B cell (primary cell): ENCODE measurements at regions not wholly inside any gene's neighbourhood (a gene's known extent, or its start where the extent isn't known, plus 50 kb on each side); places are given as distances from the start of the nearest gene placed in this dataset.

ENCODE experiments used
- ATAC-seq: fragments of 200-7000 bp; cut with Tn5 transposase; one replicate; pipeline ENCODE4 v1.10.0; 2021; ENCODE audit warnings: low read depth, mild to moderate bottlenecking, moderate number of reproducible peaks, moderate library complexity
- CTCF ChIA-PET: fragments of 350-600 bp; sonication (Branson Sonifier 250); formaldehyde crosslinking; loops from one replicate; lab custom pipeline; 2021; ENCODE audit warnings: antibody characterized with exemption, inconsistent platforms; lab: Charles Lee
- POLR2A ChIA-PET: fragments of 350-600 bp; sonication (Branson Sonifier 250); formaldehyde crosslinking; loops from one replicate; lab custom pipeline; 2021; ENCODE audit warnings: antibody characterized with exemption; lab: Charles Lee
- DNase-seq: peaks from one replicate; pipeline ENCODE4 v3.0.0; 2013
- H2AFZ ChIP-seq: 2 replicates; pipeline ENCODE4 v1.6.1; 2012; ENCODE audit warnings: mild to moderate bottlenecking, low read depth, low read length; ENCODE audit not compliant: insufficient read depth, poor library complexity, severe bottlenecking
- H3K27ac ChIP-seq, 2 donors: 1 replicate in 1 of 2; 2 replicates in 1 of 2; pipeline ENCODE4 v1.5.1; 2012 to 2013; ENCODE audit warnings: low read length in 2 of 2, mild to moderate bottlenecking in 2 of 2, moderate library complexity in 1 of 2
- H3K27me3 ChIP-seq, 4 experiments: fragments of 200-600 bp in 1 of 4; sonication (generic) in 1 of 4; replicated peaks in 1 of 4; 1 replicate in 2 of 4; 2 replicates in 2 of 4; pipeline versions ENCODE4 v1.6.1 to v1.7.0; 2013 to 2016; ENCODE audit warnings: low read length in 3 of 4, mild to moderate bottlenecking in 2 of 4, mixed read lengths in 1 of 4, moderate library complexity in 1 of 4; ENCODE audit not compliant: insufficient read depth in 4 of 4, control insufficient read depth in 3 of 4; ENCODE audit errors: control extremely low read depth in 1 of 4
- H3K36me3 ChIP-seq, 2 experiments: replicated peaks in 1 of 2; 1 replicate in 1 of 2; 2 replicates in 1 of 2; pipeline versions ENCODE4 v1.6.1 to v1.7.1; 2013; ENCODE audit warnings: low read length in 1 of 2; ENCODE audit not compliant: insufficient read depth in 2 of 2, control insufficient read depth in 1 of 2; ENCODE audit errors: control extremely low read depth in 1 of 2, extremely low read depth in 1 of 2
- H3K4me1 ChIP-seq, 2 donors: fragments of 200-600 bp in 1 of 2; sonication (generic) in 1 of 2; 1 replicate in 1 of 2; 2 replicates in 1 of 2; pipeline versions ENCODE4 v1.5.1 to v1.6.1; 2013 to 2017; ENCODE audit warnings: low read length in 2 of 2; ENCODE audit not compliant: control insufficient read depth in 2 of 2, insufficient read depth in 2 of 2
- H3K4me2 ChIP-seq: replicated peaks from 2 replicates; pipeline ENCODE3; 2012; ENCODE audit warnings: mild to moderate bottlenecking, low read depth, low read length; ENCODE audit not compliant: poor library complexity, severe bottlenecking
- H3K4me3 ChIP-seq, 5 experiments: fragments of 200-600 bp in 1 of 5; sonication (generic) in 1 of 5; 1 replicate in 3 of 5; 2 replicates in 2 of 5; pipeline versions ENCODE4 v1.5.1 to v1.7.0; 2011 to 2016; ENCODE audit warnings: low read length in 4 of 5, mild to moderate bottlenecking in 4 of 5, low read depth in 2 of 5, control low read depth in 1 of 5, moderate library complexity in 1 of 5; ENCODE audit not compliant: insufficient read depth in 1 of 5; ENCODE audit errors: control extremely low read depth in 1 of 5, extremely low read depth in 1 of 5
- H3K79me2 ChIP-seq: fragments of 200-600 bp; sonication (generic); one replicate; pipeline ENCODE4 v1.6.0; 2016; ENCODE audit warnings: low read length; ENCODE audit not compliant: control insufficient read depth, insufficient read depth
- H3K9ac ChIP-seq: fragments of 200-600 bp; sonication (generic); 2 replicates; pipeline ENCODE4 v1.6.1; 2017; ENCODE audit warnings: mild to moderate bottlenecking, low read length, moderate library complexity
- H3K9me3 ChIP-seq, 3 donors: one replicate each; pipeline versions ENCODE4 v1.6.1 to v1.7.1; 2013; ENCODE audit warnings: low read length in 2 of 3; ENCODE audit not compliant: control insufficient read depth in 2 of 3, insufficient read depth in 1 of 3; ENCODE audit errors: control extremely low read depth in 1 of 3
- H4K20me1 ChIP-seq: 2 replicates; pipeline ENCODE4 v1.6.0; 2012; ENCODE audit warnings: mild to moderate bottlenecking, low read length; ENCODE audit not compliant: insufficient read depth, control insufficient read depth, poor library complexity, severe bottlenecking
- H3K27ac Mint-ChIP-seq: one replicate; pipeline ENCODE4 v1.8.0; 2021; ENCODE audit warnings: mixed read lengths
- H3K27me3 Mint-ChIP-seq: one replicate; pipeline ENCODE4 v1.8.0; 2021; ENCODE audit warnings: mixed read lengths
- H3K4me1 Mint-ChIP-seq: one replicate; pipeline ENCODE4 v1.8.0; 2021; ENCODE audit warnings: mixed read lengths
- H3K4me3 Mint-ChIP-seq: one replicate; pipeline ENCODE4 v1.8.0; 2021; ENCODE audit warnings: mixed read lengths
- H3K9me3 Mint-ChIP-seq: one replicate; pipeline ENCODE4 v1.8.0; 2022; ENCODE audit warnings: mixed read lengths; ENCODE audit not compliant: insufficient read depth
- EZH2 ChIP-seq: IDR thresholded peaks from 2 replicates; pipeline ENCODE4 v1.6.1; 2012; ENCODE audit warnings: borderline replicate concordance, low read depth, mild to moderate bottlenecking, moderate library complexity, low read length; ENCODE audit not compliant: insufficient read depth, poor library complexity, severe bottlenecking
- WGBS: methylation state at CpG from one replicate; pipeline ENCODE4 v1.1.5; 2013; ENCODE audit warnings: missing lambda C conversion rate; ENCODE audit not compliant: insufficient coverage; 5-methylcytosine and 5-hydroxymethylcytosine counted together
- intact Hi-C: fragments of 100-400 bp; cut with micrococcal nuclease; formaldehyde crosslinking; loops from one replicate; pipeline ENCODE4 v1.10.0; 2022
- TF ChIP-seq, protein P1 (sequence below): fragments of 200-600 bp; IDR thresholded peaks from one replicate; pipeline ENCODE4 v1.8.0; 2022; ENCODE audit warnings: antibody characterized with exemption, mild to moderate bottlenecking

DNA sequence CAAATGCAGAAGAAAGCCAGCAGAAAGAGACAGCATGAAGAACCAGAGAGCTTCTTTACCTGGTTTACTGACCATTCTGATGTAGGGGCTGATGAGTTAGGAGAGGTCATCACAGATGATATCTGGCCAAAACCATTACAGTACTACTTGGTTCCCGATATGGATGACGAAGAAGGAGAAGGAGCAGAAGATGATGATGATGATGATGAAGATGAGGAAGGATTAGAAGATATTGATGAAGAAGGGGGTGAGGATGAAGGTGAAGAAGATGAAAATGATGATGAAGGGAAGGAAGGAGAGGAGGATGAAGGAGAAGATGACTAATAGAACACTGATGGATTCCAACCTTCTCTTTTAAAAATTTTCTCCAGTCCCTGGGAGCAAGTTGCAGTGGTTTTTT lies 178.2 kb upstream of the CRY1 start:
- no peak for DNase-seq
- Histone ChIP-seq H3K27ac (no peak overlapping the region), H3K36me3 (no peaks in the 10 kb centered on the region), H4K20me1 (no peaks in the 10 kb centered on the region), H3K4me3 (no peak overlapping the region), H2AFZ (no peak overlapping the region), H3K4me2 (no peak overlapping the region), H3K27me3 (no peaks in the 10 kb centered on the region), H3K9ac (no peak overlapping the region), H3K9me3 (no peaks in the 10 kb centered on the region), H3K4me1 (no peaks in the 10 kb centered on the region), H3K79me2 (no peaks in the 10 kb centered on the region)
- Mint-ChIP-seq H3K27ac (no peak overlapping the region), H3K27me3 (peaks cover 14% of the 10 kb centered on the region), H3K4me3 (no peak overlapping the region), H3K9me3 (no peaks in the 10 kb centered on the region), H3K4me1 (no peaks in the 10 kb centered on the region)
- CTCF ChIA-PET, result no interaction called here
- intact Hi-C loops, result no loop called here
- POLR2A ChIA-PET, result no interaction called here
- no peak for TF ChIP-seq EZH2
- TF ChIP-seq, protein P1, sequence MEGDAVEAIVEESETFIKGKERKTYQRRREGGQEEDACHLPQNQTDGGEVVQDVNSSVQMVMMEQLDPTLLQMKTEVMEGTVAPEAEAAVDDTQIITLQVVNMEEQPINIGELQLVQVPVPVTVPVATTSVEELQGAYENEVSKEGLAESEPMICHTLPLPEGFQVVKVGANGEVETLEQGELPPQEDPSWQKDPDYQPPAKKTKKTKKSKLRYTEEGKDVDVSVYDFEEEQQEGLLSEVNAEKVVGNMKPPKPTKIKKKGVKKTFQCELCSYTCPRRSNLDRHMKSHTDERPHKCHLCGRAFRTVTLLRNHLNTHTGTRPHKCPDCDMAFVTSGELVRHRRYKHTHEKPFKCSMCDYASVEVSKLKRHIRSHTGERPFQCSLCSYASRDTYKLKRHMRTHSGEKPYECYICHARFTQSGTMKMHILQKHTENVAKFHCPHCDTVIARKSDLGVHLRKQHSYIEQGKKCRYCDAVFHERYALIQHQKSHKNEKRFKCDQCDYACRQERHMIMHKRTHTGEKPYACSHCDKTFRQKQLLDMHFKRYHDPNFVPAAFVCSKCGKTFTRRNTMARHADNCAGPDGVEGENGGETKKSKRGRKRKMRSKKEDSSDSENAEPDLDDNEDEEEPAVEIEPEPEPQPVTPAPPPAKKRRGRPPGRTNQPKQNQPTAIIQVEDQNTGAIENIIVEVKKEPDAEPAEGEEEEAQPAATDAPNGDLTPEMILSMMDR, result no peak
- WGBS, result 40% methylated on average over 1 of the region's 2 CpGs
- no peak for ATAC-seq

DNA sequence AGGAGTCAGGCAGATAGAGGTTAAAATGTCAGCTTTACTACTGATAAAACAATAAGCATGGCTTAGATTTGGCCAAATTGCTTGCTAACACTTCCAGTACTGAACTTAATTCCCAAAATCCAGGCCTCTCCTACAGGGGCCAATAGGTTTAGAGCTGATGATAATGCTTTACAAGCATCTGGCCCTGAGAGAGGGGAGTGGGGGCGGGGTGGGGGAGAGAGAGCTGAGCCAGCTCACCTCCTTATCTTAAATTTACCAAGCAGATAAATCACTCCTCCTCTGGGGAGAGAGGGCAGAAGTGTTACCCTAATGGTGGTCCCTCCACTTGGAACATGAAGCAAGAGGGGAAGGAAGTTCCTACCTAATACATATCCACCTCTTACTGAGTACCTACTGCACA lies 182.2 kb upstream of the CRY1 start:
- ChIA-PET CTCF (no interaction called here), POLR2A (no interaction called here)
- Histone ChIP-seq H2AFZ (no peak overlapping the region), H3K4me2 (no peak overlapping the region), H3K79me2 (no peaks in the 10 kb centered on the region), H3K9ac (no peak overlapping the region), H3K4me3 (no peak overlapping the region), H3K4me1 (no peaks in the 10 kb centered on the region), H3K27ac (no peak overlapping the region), H3K36me3 (no peaks in the 10 kb centered on the region), H4K20me1 (no peaks in the 10 kb centered on the region), H3K27me3 (peaks cover 0 to 7% (median 0%) of the 10 kb centered on the region in 4 experiments), H3K9me3 (no peaks in the 10 kb centered on the region)
- Mint-ChIP-seq H3K27me3 (peaks cover 21% of the 10 kb centered on the region), H3K4me3 (no peak overlapping the region), H3K9me3 (no peaks in the 10 kb centered on the region), H3K27ac (no peak overlapping the region), H3K4me1 (no peaks in the 10 kb centered on the region)
- WGBS, result no CpG with 5 or more reads among the region's 1 CpG
- intact Hi-C loops, result no loop called here
- DNase-seq, result no peak
- TF ChIP-seq, protein P1, result no peak
- no peak for TF ChIP-seq EZH2
- ATAC-seq, result no peak
